HAP-1 (cell line): ENCODE measurements at regions not wholly inside any gene's neighbourhood (a gene's known extent, or its start where the extent isn't known, plus 50 kb on each side); places are given as distances from the start of the nearest gene placed in this dataset.

Source experiments
- DNase-seq, 2 experiments: peaks; one replicate each; pipeline ENCODE4 v3.0.0-alpha.2; 2016 to 2020; ENCODE audit warnings: low spot score in 2 of 2
- H3K27me3 ChIP-seq: fragments of 250-450 bp; sonication (Bioruptor Pico); 2 replicates; pipeline ENCODE4 v1.5.1; 2020; ENCODE audit warnings: low read depth, mild to moderate bottlenecking, moderate library complexity
- H3K36me3 ChIP-seq: fragments of 250-450 bp; sonication (Bioruptor Pico); replicated peaks from 2 replicates; pipeline ENCODE4 v1.5.1; 2020; ENCODE audit warnings: mild to moderate bottlenecking
- H3K4me1 ChIP-seq: fragments of 250-450 bp; sonication (Bioruptor Pico); 2 replicates; pipeline ENCODE4 v1.5.1; 2020; ENCODE audit warnings: mild to moderate bottlenecking
- H3K4me3 ChIP-seq: fragments of 250-450 bp; sonication (Bioruptor Pico); 2 replicates; pipeline ENCODE4 v1.5.1; 2020; ENCODE audit warnings: mild to moderate bottlenecking, moderate library complexity
- H3K9me3 ChIP-seq: fragments of 250-450 bp; sonication (Bioruptor Pico); 2 replicates; pipeline ENCODE4 v1.5.1; 2020; ENCODE audit warnings: mild to moderate bottlenecking, moderate library complexity
- in situ Hi-C: fragments of 300-500 bp; cut with MboI; formaldehyde crosslinking; loops from 3 replicates; pipeline ENCODE4 v1.14.3; 2020; ENCODE audit warnings: low sequenced_read_pairs, inconsistent platforms, mixed read lengths

DNA sequence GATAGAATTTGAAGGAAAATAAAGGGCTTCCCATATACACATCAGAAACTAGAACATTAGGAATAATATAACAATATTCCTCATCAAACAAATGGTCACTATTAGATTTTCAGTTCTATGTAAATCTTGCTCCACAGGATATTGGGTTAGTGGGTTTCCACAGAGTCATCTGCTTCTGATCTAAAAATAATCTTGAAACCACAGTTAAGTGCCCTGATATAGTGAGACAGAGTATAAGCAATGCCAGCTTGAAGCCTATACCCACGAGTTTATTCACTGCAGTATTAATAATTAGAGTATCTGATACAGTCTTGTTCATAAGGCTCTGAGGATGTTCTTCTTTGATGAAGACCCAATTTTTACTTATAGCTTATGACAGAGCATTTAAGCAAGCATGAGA is 74.5 kb upstream of the ATF7IP start:
- no peaks in the 10 kb centered on the region for H3K36me3 ChIP-seq
- DNase-seq: no peak
- H3K4me1 ChIP-seq: no peaks in the 10 kb centered on the region
- in situ Hi-C loops: no loop called here
- no peaks in the 10 kb centered on the region for H3K27me3 ChIP-seq
- no peaks in the 10 kb centered on the region; the same call in 1 of the 2 replicates for H3K9me3 ChIP-seq
- no peak overlapping the region for H3K4me3 ChIP-seq

DNA sequence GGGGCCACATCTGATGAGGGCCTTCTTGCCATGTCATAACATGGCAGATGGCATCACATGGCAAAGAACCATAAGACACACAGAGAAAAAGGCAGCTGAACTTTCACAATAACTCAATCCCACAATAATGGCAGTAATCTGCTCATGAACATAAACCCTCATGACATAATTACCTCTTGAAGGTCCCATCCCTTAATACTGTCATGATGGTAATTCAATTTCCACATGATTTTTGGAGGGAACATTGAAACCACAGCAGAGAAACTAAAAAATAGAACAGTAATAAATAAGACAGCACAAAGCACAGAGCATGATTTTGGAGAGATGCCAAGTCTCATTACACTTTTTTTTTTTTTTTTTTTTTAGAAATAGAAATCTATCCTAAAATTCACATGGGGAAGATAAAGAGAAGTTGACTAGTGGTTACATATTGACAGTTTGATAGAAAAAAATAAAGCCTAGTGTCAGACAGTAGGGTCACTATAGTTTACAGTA is 61.8 kb upstream of the ATF7IP start:
- Histone ChIP-seq H3K27me3 (no peaks in the 10 kb centered on the region), H3K4me1 (no peaks in the 10 kb centered on the region), H3K36me3 (no peaks in the 10 kb centered on the region), H3K4me3 (no peak overlapping the region), H3K9me3 (peaks cover 2% of the 10 kb centered on the region; the same call in 1 of the 2 replicates)
- DNase-seq: no peak
- in situ Hi-C loops: no loop called here

DNA sequence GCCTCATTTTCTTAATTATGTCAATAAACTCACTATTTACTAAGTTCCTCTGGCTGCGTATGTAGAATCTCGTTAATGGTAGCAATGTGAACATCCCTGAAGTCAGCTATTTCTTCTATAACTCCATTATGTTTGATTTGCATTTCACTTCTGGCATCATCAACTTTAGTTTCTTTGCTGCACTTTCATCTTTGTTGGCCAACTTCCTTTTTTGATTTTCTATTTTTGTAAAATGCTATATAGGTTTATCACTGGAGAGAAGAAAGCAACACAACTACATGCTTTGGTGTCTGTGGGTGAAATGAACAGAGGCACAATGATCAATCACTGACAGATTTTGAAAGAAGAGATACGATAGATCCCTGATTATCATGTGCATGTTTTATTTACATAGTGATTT is 58.5 kb upstream of the ATF7IP start:
- Histone ChIP-seq H3K36me3 (no peaks in the 10 kb centered on the region), H3K4me3 (no peak overlapping the region), H3K27me3 (no peaks in the 10 kb centered on the region), H3K9me3 (no peaks in the 10 kb centered on the region), H3K4me1 (no peaks in the 10 kb centered on the region)
- DNase-seq: no peak
- in situ Hi-C loops: no loop called here

DNA sequence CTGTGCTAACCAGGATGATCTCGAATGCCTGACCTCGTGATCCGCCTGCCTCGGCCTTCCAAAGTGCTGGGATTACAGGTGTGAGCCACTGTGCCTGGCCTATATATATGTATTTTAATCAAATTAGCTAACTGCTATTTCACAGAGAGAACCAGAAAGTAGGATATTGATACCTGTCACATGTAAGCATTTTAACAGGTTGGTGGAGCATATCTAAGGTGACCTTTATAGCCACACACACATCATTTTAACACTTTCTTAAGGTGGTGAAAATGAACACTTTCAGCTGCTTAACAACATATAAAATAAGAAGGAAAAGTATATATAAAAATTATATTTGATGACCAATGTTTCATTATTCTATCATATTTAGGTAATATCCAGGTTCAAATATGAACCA is 57.0 kb upstream of the ATF7IP start:
- H3K27me3 ChIP-seq: no peaks in the 10 kb centered on the region
- H3K4me1 ChIP-seq: no peaks in the 10 kb centered on the region
- no peaks in the 10 kb centered on the region for H3K36me3 ChIP-seq
- in situ Hi-C loops: no loop called here
- DNase-seq: no peak
- no peak overlapping the region for H3K4me3 ChIP-seq
- H3K9me3 ChIP-seq: no peaks in the 10 kb centered on the region

DNA sequence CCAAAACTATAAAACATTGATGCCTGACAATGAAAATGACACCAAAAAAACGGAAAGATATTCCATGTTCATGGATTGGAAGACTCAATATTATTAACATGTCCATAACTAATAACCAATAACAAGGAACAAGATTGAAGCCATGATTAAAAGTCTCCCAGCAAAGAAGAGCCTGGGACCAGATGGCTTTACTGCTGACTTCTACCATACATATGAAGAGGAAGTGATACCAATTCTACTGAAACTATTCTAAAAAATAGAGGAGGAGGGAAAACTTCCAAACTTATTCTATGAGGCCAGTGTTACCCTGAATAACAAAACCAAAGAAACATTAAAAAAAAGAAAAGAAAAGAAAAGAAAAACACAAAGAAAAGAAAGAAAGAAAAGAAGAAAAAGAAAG is 54.6 kb upstream of the ATF7IP start:
- H3K36me3 ChIP-seq: no peaks in the 10 kb centered on the region

DNA sequence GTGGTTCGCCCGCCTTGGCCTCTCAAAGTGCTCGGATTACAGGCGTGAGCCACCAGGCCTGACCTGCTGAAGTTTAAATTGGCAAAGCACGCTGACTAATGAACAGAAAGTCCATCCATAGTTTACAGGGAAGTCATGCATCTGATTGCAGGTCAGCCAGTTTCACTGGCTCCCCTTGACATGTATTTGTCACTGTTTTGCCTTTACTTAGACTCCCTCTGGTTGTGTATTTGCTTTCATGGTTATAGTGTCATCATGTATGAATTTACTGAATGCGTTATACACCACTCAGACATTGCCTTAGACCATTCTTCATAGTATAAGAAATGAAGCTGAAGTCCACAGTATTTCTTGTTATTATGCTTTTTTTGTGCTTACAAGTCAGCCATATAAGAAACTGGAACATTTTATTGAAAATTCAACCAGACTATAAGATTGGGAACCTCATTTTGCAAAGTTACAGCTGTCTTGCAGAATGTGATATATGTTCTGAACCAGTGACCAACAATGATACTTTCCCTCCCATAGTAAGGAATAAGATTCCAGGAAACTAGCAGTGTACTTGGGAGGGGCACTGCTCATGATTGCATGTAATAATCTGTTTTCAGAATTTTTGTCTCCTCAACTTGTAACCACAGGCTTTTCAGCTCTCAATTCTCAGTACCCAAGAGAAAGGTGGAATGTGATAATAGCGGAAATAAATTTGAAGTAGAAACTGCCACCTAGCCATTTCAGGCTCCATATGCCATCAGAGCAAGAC is 51.9 kb upstream of the ATF7IP start:
- Histone ChIP-seq H3K4me3 (no peak overlapping the region), H3K27me3 (no peaks in the 10 kb centered on the region), H3K36me3 (no peaks in the 10 kb centered on the region), H3K4me1 (no peaks in the 10 kb centered on the region), H3K9me3 (no peaks in the 10 kb centered on the region)
- in situ Hi-C loops: no loop called here
- no peak for DNase-seq

More for the DNA sequence above, 54.6 kb upstream of the ATF7IP start:
- no peak overlapping the region for H3K4me3 ChIP-seq
- no peak for DNase-seq
- no peaks in the 10 kb centered on the region for H3K9me3 ChIP-seq
- in situ Hi-C loops: no loop called here
- H3K27me3 ChIP-seq: no peaks in the 10 kb centered on the region
- H3K4me1 ChIP-seq: no peaks in the 10 kb centered on the region

DNA sequence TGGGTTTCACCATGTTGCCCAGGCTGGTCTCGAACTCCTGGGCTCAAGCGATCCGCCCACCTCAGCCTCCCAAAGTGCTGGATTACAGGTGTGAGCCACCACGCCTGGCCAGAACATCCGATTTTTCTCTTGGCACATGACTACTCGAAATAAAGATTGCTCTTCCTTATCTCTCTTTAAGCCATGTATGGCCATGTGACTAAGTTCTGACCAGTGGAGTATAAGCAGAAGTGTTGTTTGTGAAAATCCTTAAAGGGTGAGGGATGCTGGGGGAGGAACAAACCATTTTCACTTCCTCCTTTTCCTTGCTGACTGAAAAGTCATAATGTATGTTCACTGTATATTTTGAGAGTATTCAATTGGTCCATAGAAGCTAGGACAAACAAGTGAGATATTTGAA is 50.7 kb upstream of the ATF7IP start:
- Histone ChIP-seq H3K9me3 (no peaks in the 10 kb centered on the region), H3K4me1 (no peaks in the 10 kb centered on the region), H3K36me3 (no peaks in the 10 kb centered on the region), H3K4me3 (no peak overlapping the region), H3K27me3 (no peaks in the 10 kb centered on the region)
- in situ Hi-C loops: no loop called here
- DNase-seq: no peak

DNA sequence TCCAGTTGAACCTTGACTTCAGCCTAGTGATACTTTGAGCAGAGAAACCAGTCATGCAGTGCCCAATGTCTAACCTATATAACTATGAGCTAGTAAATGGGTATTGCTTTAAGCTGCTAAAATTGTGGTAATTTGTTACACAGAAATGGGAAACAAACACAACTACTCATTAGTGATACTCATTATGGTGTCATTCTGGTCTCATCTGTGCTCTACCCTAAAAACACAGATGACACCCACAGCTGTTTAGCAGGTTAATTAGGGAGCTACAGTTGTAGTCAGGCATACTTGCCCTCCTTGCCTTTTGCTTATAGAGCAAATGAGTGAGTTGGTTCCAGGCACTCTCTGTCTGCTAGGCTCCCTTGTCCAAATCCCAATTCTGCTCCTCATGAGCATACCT is 50.0 kb upstream of the ATF7IP start:
- in situ Hi-C loops: no loop called here
- Histone ChIP-seq H3K4me3 (no peak overlapping the region), H3K4me1 (no peaks in the 10 kb centered on the region), H3K36me3 (no peaks in the 10 kb centered on the region), H3K27me3 (no peaks in the 10 kb centered on the region), H3K9me3 (no peaks in the 10 kb centered on the region)
- no peak for DNase-seq
